Upper lobe of right lung (tissue), 1 donor: ENCODE measurements at regions not wholly inside any gene's neighbourhood (a gene's known extent, or its start where the extent isn't known, plus 50 kb on each side); places are given as distances from the start of the nearest gene placed in this dataset.

Experiments used
- ATAC-seq: fragments of 200-7000 bp; cut with Tn5 transposase; one replicate; pipeline ENCODE4 v1.9.1; 2020; ENCODE audit warnings: mild to moderate bottlenecking, moderate library complexity
- DNase-seq: peaks from one replicate; pipeline ENCODE4 v3.0.0-alpha.2; 2020
- H3K27ac ChIP-seq: fragments of 200-600 bp; one replicate; pipeline ENCODE4 v1.8.0; 2022
- H3K27me3 ChIP-seq: fragments of 200-600 bp; one replicate; pipeline ENCODE4 v1.8.0; 2022; ENCODE audit warnings: mild to moderate bottlenecking
- H3K36me3 ChIP-seq: fragments of 200-600 bp; one replicate; pipeline ENCODE4 v1.8.0; 2022
- H3K4me1 ChIP-seq: fragments of 200-600 bp; one replicate; pipeline ENCODE4 v1.8.0; 2022
- H3K4me3 ChIP-seq: fragments of 200-600 bp; one replicate; pipeline ENCODE4 v1.8.0; 2022; ENCODE audit warnings: mild to moderate bottlenecking
- H3K9me3 ChIP-seq: fragments of 200-600 bp; one replicate; pipeline ENCODE4 v1.8.0; 2022
- intact Hi-C: fragments of 100-400 bp; cut with DNase I; formaldehyde crosslinking; loops from one replicate; pipeline ENCODE4 v1.11.0; 2022
- TF ChIP-seq, protein P1 (sequence below): fragments of 200-600 bp; IDR thresholded peaks from one replicate; pipeline ENCODE4 v1.8.0; 2022; ENCODE audit warnings: antibody characterized with exemption
- donor health status: DM: no; HTN: yes; CAD: no; lungs with severe emphysema.

DNA sequence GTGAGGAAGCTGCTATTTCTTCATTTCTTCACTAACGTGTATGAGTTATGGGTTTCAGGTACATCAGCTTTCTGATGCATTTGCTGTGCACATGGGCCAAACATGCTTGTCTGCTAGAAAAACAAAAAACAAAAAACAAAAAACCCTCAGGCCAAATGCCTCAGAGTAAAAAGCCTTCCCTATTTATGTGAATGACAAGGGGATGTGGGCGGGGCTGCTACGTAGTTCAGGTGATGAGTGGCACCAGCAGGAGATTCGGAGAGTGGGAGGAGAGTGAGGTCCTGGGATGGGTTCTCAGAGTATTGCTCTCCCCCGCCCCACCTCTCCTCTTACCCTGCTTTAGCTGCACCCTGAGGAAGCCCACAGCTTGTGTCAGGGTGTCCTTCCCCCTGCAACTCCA is 596.8 kb upstream of the JAG1 start:
- H3K36me3 ChIP-seq = no peaks in the 10 kb centered on the region
- intact Hi-C loops = loop anchor here (5.0 to 10.0 kb wide), 2 partner anchors 598 to 716 kb away; partner anchors contain the start of gene JAG1
- peaks cover 6% of the 10 kb centered on the region for H3K4me1 ChIP-seq
- TF ChIP-seq, protein P1, sequence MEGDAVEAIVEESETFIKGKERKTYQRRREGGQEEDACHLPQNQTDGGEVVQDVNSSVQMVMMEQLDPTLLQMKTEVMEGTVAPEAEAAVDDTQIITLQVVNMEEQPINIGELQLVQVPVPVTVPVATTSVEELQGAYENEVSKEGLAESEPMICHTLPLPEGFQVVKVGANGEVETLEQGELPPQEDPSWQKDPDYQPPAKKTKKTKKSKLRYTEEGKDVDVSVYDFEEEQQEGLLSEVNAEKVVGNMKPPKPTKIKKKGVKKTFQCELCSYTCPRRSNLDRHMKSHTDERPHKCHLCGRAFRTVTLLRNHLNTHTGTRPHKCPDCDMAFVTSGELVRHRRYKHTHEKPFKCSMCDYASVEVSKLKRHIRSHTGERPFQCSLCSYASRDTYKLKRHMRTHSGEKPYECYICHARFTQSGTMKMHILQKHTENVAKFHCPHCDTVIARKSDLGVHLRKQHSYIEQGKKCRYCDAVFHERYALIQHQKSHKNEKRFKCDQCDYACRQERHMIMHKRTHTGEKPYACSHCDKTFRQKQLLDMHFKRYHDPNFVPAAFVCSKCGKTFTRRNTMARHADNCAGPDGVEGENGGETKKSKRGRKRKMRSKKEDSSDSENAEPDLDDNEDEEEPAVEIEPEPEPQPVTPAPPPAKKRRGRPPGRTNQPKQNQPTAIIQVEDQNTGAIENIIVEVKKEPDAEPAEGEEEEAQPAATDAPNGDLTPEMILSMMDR = no peak
- H3K27me3 ChIP-seq = no peaks in the 10 kb centered on the region
- no peak overlapping the region for H3K4me3 ChIP-seq
- no peaks in the 10 kb centered on the region for H3K9me3 ChIP-seq
- ATAC-seq (no peak), DNase-seq (no peak)
- H3K27ac ChIP-seq = no peak overlapping the region

DNA sequence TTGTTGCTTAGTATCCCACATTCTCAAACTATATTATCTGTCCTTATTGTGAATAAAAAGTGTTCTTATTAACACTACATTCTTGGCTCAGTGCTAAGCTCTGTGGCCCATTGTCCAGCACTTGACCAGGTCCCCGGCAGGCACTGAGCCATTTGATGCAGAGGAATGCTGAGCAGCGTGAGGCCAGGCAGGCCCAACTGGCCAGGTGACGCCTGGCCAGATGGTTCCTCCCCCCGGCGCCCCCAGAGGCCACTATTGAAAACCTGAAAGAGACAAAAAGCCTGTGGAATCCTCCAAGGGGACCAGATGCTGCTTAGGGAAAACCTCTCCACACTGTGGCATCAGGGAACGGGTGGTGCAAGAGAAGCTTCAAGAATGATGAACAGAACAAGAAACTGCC is 597.5 kb upstream of the JAG1 start:
- intact Hi-C loops = loop anchor here (5.0 to 10.0 kb wide), 2 partner anchors 599 to 717 kb away; partner anchors contain the start of gene JAG1
- H3K27me3 ChIP-seq = no peaks in the 10 kb centered on the region
- no peaks in the 10 kb centered on the region for H3K9me3 ChIP-seq
- DNase-seq (no peak), ATAC-seq (peak; percentile 46)
- no peak overlapping the region for H3K4me3 ChIP-seq
- H3K36me3 ChIP-seq = no peaks in the 10 kb centered on the region
- no peak overlapping the region for H3K27ac ChIP-seq
- TF ChIP-seq, protein P1 = no peak
- H3K4me1 ChIP-seq = peaks cover 6% of the 10 kb centered on the region

DNA sequence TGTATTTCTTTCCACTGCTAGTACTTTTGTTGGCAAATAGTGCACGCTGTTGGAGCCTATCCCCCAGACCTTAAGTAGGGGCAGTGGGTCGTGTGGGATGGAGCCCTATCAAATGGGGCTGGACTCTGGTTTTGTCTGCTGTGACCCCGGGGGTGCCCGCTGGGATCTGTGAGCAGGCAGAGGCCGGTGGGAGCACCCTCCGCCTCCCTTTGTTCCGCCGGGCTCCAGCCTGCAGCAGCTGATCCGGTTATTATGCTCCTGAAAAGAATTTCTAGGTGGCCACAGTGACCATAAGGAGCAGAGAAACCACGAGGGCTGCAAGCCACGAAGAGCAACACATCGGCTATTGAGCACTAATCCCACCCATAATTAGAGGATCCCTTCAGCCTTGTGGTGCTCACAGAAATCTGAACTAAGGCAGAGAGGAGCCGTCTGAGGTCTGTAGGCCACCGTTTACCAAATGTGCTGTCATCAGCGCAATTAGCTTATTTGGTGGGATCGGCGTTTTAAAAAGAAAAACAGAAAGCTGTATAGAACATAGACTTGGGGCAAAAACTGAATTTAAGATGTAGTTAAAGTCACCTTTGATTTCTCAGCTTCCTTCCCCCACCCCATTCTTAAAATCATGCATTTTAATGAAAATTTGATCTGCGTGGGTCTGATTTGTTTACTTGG is 598.3 kb upstream of the JAG1 start:
- Histone ChIP-seq H3K27me3 (no peaks in the 10 kb centered on the region), H3K4me1 (peaks cover 6% of the 10 kb centered on the region), H3K27ac (no peak overlapping the region), H3K9me3 (no peaks in the 10 kb centered on the region), H3K36me3 (no peaks in the 10 kb centered on the region), H3K4me3 (no peak overlapping the region)
- intact Hi-C loops = loop anchor here (5.0 to 10.0 kb wide), 2 partner anchors 600 to 717 kb away; partner anchors contain the start of gene JAG1
- DNase-seq (no peak), ATAC-seq (no peak)
- TF ChIP-seq, protein P1 = no peak

DNA sequence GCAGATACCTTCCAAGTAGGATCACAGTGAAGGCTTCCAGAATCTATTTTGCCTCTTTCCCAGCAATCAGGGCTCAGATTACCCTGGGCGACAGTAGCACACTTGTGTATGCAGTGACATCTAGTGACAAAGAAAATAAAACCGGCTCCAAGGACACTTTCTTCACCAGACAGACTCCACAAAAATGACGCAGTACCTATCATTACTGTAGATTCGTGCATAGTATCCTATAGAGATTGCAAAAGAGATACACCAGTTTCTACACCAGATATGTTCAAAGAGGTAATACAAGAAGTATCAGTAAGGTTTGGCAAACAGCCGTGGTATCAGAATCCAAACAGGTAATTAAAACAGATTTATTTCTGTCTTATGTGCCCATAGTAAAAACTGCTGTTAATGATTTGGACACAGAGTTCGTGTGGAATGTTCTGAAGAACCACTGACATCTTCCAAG is 600.4 kb upstream of the JAG1 start:
- Histone ChIP-seq H3K9me3 (no peaks in the 10 kb centered on the region), H3K27me3 (no peaks in the 10 kb centered on the region), H3K27ac (no peak overlapping the region), H3K4me1 (no peaks in the 10 kb centered on the region), H3K4me3 (no peak overlapping the region), H3K36me3 (no peaks in the 10 kb centered on the region)
- intact Hi-C loops = loop anchor here (5.0 to 10.0 kb wide), 2 partner anchors 602 to 719 kb away; partner anchors contain the start of gene JAG1
- TF ChIP-seq, protein P1 = peak; percentile 65
- DNase-seq = no peak
- ATAC-seq = peak; percentile 88

DNA sequence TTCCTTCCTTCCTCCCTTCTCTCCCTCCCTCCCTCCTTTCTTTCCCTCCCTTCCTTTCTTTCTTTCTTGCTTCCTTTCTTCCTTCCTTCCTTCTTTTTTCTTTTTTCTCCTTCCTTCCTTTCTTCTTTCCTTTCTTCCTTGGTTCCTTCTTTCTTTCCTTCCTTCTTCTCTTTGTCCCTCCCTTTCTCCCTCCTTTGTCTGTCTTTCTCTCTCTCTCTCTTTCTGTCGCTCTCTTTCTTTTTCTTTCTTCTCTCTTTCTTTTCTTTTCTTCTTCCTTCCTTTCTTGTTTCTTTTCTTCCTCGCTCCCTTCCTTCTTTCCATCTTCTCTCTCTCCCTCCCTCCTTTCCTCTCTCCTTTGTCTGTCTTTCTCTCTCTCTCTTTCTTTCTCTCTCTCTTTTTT is 601.9 kb upstream of the JAG1 start:
- Histone ChIP-seq H3K36me3 (no peaks in the 10 kb centered on the region), H3K4me3 (no peak overlapping the region), H3K4me1 (no peaks in the 10 kb centered on the region), H3K9me3 (no peaks in the 10 kb centered on the region), H3K27ac (no peak overlapping the region), H3K27me3 (no peaks in the 10 kb centered on the region)
- TF ChIP-seq, protein P1 = no peak
- intact Hi-C loops = loop anchor here (10.0 kb wide), 1 partner anchor 721 kb away; no protein-coding TSS in a partner anchor
- ATAC-seq = no peak
- DNase-seq = no peak
